AG08396 (cell line): ENCODE measurements at regions not wholly inside any gene's neighbourhood (a gene's known extent, or its start where the extent isn't known, plus 50 kb on each side); places are given as distances from the start of the nearest gene placed in this dataset.
"Not testable (repeated sequence)": the region's sequence is repeated elsewhere in the genome, so short reads cannot be mapped to it uniquely, and the experiment has no call there.

ENCODE experiments used
- DNase-seq: peaks from one replicate; pipeline ENCODE4 v3.0.0; 2012; ENCODE audit warnings: low spot score, mixed read lengths

- DNase-seq, result no peak
Observed at GRCh38 chr9:84054341-84055010, 73.9 kb downstream of the RMI1 start.

GRCh38 chr9:84057662-84058061 lies 77.1 kb downstream of the RMI1 start:
- no peak for DNase-seq

- no peak for DNase-seq
Observed at GRCh38 chr9:84059936-84060335, 79.3 kb downstream of the RMI1 start.

DNA sequence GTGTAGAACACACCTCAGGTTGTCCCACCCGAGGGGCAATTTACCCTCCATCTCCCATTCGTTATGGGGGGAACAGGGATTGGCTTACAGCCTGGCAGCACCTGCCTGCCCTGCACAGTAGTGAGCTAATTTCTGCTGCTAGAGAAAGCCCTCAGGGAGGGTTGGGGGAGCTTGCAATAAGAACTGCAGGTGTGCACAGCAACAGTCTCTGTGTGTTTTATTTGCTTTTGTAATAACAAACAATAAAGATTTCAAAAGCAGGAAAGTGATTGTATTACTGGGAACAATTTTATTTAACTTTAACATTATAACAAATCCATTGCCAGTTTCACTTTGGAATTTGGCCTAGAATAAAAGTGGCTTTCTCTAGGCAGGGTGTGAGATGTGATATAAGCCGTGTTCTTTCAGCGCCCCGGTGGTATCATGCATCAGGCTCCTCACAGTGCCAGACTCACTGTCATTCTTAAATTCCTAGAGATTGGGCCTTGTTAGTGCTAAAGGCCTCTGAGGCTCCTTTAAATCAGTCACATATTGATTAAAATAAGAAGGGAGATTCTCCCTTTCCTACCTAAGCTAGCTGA lies 81.1 kb downstream of the RMI1 start:
- no peak for DNase-seq

DNA sequence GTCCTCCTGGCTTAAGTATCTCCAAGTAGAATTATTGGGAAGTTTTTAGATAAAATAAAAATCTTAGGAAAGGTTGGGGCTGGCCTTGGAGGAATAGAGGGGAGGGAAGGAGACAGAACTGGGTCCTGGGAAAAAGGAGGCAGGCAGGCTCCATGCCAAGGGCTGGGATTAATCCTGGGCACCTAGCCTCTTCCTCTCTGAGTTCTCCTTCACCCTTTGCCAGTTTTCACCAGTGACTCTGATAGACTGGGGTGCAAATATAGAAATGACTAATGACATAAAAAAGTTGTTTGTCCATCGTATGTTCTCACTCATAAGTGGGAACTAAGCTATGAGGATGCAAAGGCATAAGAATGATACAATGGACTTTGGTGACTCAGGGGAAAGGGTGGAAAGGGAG lies 81.9 kb downstream of the RMI1 start:
- DNase-seq, result no peak

DNA sequence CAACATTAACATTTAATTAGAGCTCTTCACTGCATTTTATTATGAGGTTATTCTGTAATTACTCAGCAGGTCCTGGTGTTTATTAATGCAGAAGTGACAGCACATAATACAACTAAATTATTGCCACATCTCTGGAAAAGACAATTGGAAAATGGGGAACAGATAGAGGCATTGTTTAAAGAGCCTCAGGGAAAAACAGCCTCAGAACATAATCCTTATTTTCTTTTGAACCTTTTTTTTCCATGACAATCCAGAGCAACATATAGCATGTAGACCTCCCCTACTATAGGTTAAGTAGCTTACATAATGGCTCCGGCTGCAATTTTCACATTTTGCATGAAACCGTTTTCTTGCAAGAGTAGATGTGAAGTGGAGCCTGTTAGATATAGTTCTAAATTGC lies 87.2 kb downstream of the RMI1 start:
- no peak for DNase-seq

DNA sequence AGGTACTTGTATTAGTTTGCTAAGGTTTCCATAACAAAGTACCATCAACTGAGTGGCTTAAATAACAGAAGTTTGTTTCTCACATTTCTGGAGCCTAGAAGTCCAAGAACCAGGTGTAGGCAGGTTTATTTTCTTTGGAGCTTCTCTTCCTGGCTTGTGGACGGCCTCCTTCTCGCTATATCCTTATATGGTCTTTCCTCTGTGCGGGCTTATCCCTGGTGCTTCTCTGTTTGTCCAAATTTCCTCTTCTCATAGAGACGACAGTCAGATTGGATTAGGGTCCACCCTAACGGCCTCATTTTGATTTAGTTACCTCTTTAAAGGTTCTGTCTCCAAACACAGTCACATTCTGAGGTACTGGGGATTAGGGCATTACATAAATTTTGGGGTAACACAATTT lies 88.3 kb downstream of the RMI1 start:
- no peak for DNase-seq

DNA sequence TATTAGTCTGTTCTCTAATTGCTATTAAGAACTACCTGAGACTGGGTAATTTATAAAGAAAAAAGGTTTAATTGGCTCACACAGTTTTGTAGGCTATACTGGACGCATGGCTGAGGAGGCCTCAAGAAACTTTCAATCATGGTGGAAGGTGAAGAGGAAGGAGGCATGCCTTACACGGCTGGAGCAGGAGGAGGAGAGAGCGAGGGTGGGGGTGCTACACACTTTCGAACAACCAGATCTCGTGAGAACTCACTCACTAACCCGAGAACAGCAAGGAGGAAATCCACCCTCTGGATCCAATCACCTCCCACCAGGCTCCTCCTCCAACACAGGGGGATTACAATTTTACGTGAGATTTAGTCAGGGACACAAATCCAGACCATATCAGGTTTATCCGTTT lies 90.0 kb downstream of the RMI1 start:
- DNase-seq, result no peak

DNA sequence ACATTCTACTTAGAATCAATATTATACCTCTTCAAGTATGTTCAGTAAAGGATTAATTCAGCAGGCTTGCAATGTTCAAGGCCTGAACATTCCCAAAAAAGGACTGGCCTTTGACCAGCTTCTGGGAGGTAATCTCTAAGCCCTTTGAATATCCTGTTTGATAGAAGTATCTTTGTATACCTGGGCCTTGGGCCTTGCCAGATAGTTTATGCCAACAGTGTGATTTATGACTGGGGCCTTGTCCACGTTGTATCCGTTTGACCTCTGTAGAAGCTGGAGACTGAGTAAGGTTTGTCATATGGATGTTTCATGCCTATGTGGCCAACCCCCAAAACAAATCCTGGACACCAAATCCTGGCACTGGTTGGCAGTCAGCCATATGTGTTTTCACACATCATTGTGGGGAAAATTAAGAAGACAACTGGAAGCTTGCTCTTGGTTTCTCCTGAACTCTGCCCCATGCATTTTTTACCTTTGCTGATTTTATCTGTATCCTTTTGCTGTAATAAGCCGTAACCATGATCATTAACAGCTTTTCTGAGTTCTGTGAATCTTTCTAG lies 92.1 kb downstream of the RMI1 start:
- no peak for DNase-seq

GRCh38 chr9:84075004-84075403 lies 94.4 kb downstream of the RMI1 start:
- DNase-seq, result no peak

- DNase-seq, result no peak
Observed at GRCh38 chr9:84076384-84076783, 95.8 kb downstream of the RMI1 start.

DNA sequence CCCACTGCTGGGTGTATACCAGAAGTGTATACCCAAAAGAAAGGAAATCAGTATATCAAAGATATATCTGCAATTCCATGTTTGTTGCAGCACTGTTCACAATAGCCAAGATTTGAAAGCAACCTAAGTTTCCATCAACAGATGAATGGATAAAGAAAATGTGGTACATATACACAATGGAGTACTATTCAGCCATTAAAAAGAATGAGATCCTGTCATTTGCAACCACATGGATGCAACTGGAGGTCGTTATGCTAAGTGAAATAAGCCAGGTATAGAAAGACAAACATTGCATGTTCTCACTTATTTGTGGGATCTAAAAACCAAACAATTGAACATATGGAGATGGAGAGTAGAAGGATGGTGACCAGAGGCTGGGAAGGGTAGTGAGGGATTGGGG lies 97.2 kb downstream of the RMI1 start:
- not testable (repeated sequence) for DNase-seq

GRCh38 chr9:84079994-84080393 lies 99.4 kb downstream of the RMI1 start:
- no peak for DNase-seq

- DNase-seq, result no peak
Observed at GRCh38 chr9:84101964-84102632, 121.5 kb downstream of the RMI1 start.

GRCh38 chr9:84103651-84104377 lies 123.2 kb downstream of the RMI1 start:
- DNase-seq, result no peak

- DNase-seq, result no peak
Observed at GRCh38 chr9:84107081-84107480, 126.5 kb downstream of the RMI1 start.

- DNase-seq, result no peak
Observed at GRCh38 chr9:84107995-84108394, 127.4 kb downstream of the RMI1 start.

GRCh38 chr9:84111726-84112125 lies 131.1 kb downstream of the RMI1 start:
- DNase-seq, result no peak

DNA sequence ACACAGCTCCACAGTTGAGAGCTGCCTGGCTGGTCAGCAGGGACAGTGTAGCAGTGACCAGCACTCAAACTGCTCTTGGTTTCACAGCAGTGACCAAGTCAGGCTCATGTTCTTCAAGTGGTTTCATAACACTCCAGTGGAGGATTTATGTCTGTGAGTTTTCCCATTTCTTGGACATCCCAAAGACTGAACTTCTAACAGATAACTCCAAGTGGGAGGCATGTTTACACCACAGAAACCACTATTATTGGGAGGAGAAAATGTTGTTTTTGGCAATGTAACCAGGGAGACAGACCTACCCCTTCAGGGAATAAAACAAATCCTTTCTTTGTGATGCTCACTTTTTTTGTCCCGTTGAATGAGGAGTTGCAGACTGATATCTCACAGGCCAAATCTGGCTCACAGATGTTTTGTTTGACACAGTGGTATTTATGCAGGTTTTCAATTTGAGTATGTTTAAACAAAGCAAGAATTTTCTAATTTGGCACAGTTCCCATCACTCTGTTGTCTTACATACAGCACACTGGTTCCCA lies 141.5 kb downstream of the RMI1 start:
- DNase-seq, result no peak

DNA sequence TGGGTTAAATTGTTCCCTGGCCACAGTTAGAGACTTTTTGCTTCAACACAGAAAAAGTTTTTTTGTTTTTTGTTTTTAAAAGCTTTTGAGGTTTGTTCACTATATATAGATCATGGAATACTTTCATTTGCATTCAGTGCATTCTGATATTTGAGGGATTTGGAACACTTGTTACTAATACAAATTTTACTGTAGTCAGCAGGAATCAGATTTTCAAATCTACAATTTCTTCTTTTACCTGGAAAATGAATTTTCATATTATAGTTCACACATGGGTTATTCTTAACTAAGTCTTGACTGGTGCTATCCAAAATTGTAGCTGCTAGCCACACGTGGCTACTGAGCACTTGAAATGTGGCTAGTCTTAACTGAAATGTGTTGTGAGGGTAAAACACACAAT lies 142.0 kb downstream of the RMI1 start:
- DNase-seq, result no peak

DNA sequence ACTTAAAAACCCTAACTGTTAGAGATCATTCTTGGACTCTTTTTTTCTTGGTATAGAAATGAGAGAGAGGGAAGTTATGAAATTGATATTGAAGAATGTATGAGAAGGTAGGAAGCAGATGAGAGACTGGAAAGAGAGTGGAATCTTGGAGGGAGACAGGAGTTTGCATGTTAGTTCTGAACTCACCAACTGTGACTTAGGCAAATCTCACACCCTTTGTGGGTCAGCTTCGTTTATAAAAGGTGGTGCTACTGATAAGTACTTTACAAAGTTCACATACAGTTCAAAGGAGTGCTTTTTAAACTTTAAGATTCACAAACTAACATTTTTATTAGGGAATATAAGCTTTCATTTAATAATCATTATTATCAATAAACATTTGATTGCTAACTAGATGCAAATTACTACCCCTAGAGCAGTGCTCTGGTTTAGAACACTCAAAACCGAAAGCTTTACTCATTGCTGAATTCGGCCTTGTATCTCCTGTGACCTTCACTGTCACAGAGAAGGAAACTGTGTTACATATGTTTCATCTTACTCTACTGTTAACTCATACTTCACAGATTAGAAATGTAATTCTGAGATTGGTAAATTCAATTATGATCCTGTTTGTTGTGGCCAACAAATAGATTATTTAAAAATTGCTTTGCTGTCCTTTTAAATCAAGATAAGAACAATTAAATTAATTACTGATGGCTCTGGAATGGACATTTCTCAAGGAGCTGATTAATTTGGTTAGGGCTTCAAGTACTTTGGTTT lies 143.2 kb downstream of the RMI1 start:
- DNase-seq, result no peak

- DNase-seq, result no peak
Observed at GRCh38 chr9:84125046-84125445, 144.4 kb downstream of the RMI1 start.
